ENCODE measurements at regions not wholly inside any gene's neighbourhood (a gene's known extent, or its start where the extent isn't known, plus 50 kb on each side); places are given as distances from the start of the nearest gene placed in this dataset.

DNA sequence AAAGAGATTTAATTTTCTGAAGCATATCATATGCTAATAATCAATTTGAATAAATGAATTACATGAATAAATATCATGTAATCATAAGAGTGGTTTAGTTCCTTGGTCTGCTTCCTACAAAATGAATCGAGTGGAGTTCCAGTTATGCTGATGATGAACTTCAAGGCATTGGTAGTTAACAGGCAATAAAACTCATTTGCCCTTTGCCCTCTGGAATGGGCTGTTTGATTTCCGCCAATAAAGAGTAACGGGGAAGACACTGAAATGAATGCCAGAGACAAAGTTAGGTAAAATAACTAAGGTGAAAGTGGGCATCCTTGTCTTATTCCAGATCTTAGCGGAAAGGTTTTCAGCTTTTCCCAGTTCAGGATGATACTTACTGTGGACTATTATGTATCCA is 90.1 kb downstream of the C3orf38 start:
- no peaks in the 10 kb centered on the region for H3K27me3 Mint-ChIP-seq (ENCODE audit: low read depth)
- CTCF ChIA-PET, result interaction anchor here (1.3 kb wide), 1 partner anchor 20 kb away, joined by 4 read pairs; no protein-coding TSS in a partner anchor
- no peak overlapping the region for H3K4me3 Mint-ChIP-seq
- no peak for ATAC-seq
- no peak for DNase-seq (ENCODE audit: low spot score)
- peaks cover 18% of the 10 kb centered on the region for H3K36me3 Mint-ChIP-seq
- TF ChIP-seq SOX15 (CRISPR knock-in tag; IDR thresholded peaks at IDR 0.05) (no peak), NR3C1 (CRISPR knock-in tag; conservative IDR thresholded peaks at IDR 0.05; ENCODE audit: low read depth) (no peak), OVOL2 (CRISPR knock-in tag; IDR thresholded peaks at IDR 0.05; ENCODE audit: borderline replicate concordance) (no peak)
- H3K4me1 Mint-ChIP-seq, result peaks cover 10% of the 10 kb centered on the region; the same call in 1 of the 2 replicates
- POLR2A ChIA-PET, result no interaction called here
- no peak overlapping the region for H3K27ac Mint-ChIP-seq
- H3K9me3 Mint-ChIP-seq, result peaks cover 20% of the 10 kb centered on the region

- DNase-seq (ENCODE audit: low spot score), result no peak
- H3K4me1 Mint-ChIP-seq, result no peaks in the 10 kb centered on the region
- H3K27ac Mint-ChIP-seq, result no peak overlapping the region
- ATAC-seq, result no peak
- TF ChIP-seq CREB1 (CRISPR knock-in tag; IDR thresholded peaks at IDR 0.05), result no peak
- TF ChIP-seq GRHL2 (CRISPR knock-in tag; IDR thresholded peaks at IDR 0.05; ENCODE audit: insufficient replicate concordance, severe bottlenecking), result no peak
- no peak for TF ChIP-seq IRF1 (CRISPR knock-in tag; IDR thresholded peaks at IDR 0.05)
- TF ChIP-seq, protein P1, sequence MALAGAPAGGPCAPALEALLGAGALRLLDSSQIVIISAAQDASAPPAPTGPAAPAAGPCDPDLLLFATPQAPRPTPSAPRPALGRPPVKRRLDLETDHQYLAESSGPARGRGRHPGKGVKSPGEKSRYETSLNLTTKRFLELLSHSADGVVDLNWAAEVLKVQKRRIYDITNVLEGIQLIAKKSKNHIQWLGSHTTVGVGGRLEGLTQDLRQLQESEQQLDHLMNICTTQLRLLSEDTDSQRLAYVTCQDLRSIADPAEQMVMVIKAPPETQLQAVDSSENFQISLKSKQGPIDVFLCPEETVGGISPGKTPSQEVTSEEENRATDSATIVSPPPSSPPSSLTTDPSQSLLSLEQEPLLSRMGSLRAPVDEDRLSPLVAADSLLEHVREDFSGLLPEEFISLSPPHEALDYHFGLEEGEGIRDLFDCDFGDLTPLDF (CRISPR knock-in tag; IDR thresholded peaks at IDR 0.05), result no peak
- TF ChIP-seq CREM (CRISPR knock-in tag; IDR thresholded peaks at IDR 0.05), result no peak
- TF ChIP-seq ZNF232 (CRISPR knock-in tag; IDR thresholded peaks at IDR 0.05), result no peak
- no peak for TF ChIP-seq PRRX2 (CRISPR knock-in tag; IDR thresholded peaks at IDR 0.05)
- TF ChIP-seq MYBL2 (CRISPR knock-in tag; IDR thresholded peaks at IDR 0.05), result no peak
- no peak for TF ChIP-seq ZNF263 (CRISPR knock-in tag; IDR thresholded peaks at IDR 0.05; ENCODE audit: low read depth)
- TF ChIP-seq USF2 (CRISPR knock-in tag; IDR thresholded peaks at IDR 0.05), result no peak
- no peak for TF ChIP-seq SP1 (CRISPR knock-in tag; conservative IDR thresholded peaks at IDR 0.05)
- ChIA-PET CTCF (no interaction called here), POLR2A (no interaction called here)
- no peak overlapping the region for H3K4me3 Mint-ChIP-seq
- peaks cover 19% of the 10 kb centered on the region for H3K36me3 Mint-ChIP-seq
- peaks cover 27% of the 10 kb centered on the region for H3K9me3 Mint-ChIP-seq
- no peaks in the 10 kb centered on the region for H3K27me3 Mint-ChIP-seq (ENCODE audit: low read depth)
Measured at GRCh38 chr3:88248658-88249057, 98.9 kb downstream of the C3orf38 start.

- POLR2A ChIA-PET, result no interaction called here
- Mint-ChIP-seq H3K9me3 (no peaks in the 10 kb centered on the region), H3K4me3 (no peak overlapping the region), H3K4me1 (no peaks in the 10 kb centered on the region), H3K27me3 (ENCODE audit: low read depth) (no peaks in the 10 kb centered on the region), H3K36me3 (no peaks in the 10 kb centered on the region), H3K27ac (no peak overlapping the region)
- no peak for TF ChIP-seq CBFB (CRISPR knock-in tag; IDR thresholded peaks at IDR 0.05; ENCODE audit: low read depth)
- TF ChIP-seq GRHL2 (CRISPR knock-in tag; IDR thresholded peaks at IDR 0.05; ENCODE audit: insufficient replicate concordance, severe bottlenecking), result no peak
- no peak for TF ChIP-seq HMGA2 (CRISPR knock-in tag; IDR thresholded peaks at IDR 0.05)
- TF ChIP-seq MXD4 (CRISPR knock-in tag; IDR thresholded peaks at IDR 0.05; ENCODE audit: borderline replicate concordance), result no peak
- TF ChIP-seq ZNF512 (CRISPR knock-in tag; IDR thresholded peaks at IDR 0.05; ENCODE audit: borderline replicate concordance), result no peak
- no peak for TF ChIP-seq FOXJ3 (CRISPR knock-in tag; IDR thresholded peaks at IDR 0.05; ENCODE audit: borderline replicate concordance)
- no peak for TF ChIP-seq ZNF232 (CRISPR knock-in tag; IDR thresholded peaks at IDR 0.05)
- TF ChIP-seq, protein P2, sequence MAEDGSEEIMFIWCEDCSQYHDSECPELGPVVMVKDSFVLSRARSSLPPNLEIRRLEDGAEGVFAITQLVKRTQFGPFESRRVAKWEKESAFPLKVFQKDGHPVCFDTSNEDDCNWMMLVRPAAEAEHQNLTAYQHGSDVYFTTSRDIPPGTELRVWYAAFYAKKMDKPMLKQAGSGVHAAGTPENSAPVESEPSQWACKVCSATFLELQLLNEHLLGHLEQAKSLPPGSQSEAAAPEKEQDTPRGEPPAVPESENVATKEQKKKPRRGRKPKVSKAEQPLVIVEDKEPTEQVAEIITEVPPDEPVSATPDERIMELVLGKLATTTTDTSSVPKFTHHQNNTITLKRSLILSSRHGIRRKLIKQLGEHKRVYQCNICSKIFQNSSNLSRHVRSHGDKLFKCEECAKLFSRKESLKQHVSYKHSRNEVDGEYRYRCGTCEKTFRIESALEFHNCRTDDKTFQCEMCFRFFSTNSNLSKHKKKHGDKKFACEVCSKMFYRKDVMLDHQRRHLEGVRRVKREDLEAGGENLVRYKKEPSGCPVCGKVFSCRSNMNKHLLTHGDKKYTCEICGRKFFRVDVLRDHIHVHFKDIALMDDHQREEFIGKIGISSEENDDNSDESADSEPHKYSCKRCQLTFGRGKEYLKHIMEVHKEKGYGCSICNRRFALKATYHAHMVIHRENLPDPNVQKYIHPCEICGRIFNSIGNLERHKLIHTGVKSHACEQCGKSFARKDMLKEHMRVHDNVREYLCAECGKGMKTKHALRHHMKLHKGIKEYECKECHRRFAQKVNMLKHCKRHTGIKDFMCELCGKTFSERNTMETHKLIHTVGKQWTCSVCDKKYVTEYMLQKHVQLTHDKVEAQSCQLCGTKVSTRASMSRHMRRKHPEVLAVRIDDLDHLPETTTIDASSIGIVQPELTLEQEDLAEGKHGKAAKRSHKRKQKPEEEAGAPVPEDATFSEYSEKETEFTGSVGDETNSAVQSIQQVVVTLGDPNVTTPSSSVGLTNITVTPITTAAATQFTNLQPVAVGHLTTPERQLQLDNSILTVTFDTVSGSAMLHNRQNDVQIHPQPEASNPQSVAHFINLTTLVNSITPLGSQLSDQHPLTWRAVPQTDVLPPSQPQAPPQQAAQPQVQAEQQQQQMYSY (CRISPR knock-in tag; IDR thresholded peaks at IDR 0.05), result no peak
- TF ChIP-seq ZNF671 (CRISPR knock-in tag; IDR thresholded peaks at IDR 0.05), result no peak
- CTCF ChIA-PET, result no interaction called here
- DNase-seq (ENCODE audit: low spot score), result no peak
- no peak for ATAC-seq
Measured at GRCh38 chr3:88259045-88259444, 109.3 kb downstream of the C3orf38 start.

Measured in WTC11 (cell line).